HG02840 (cell line): ENCODE measurements at regions not wholly inside any gene's neighbourhood (a gene's known extent, or its start where the extent isn't known, plus 50 kb on each side); places are given as distances from the start of the nearest gene placed in this dataset.
"Not testable (repeated sequence)": the region's sequence is repeated elsewhere in the genome, so short reads cannot be mapped to it uniquely, and the experiment has no call there.

Experiments used
- ATAC-seq: cut with Tn5 transposase; IDR thresholded peaks from one replicate; pipeline ENCODE4 v1.9.1; 2021; ENCODE audit warnings: mild to moderate bottlenecking, moderate library complexity, moderate number of reproducible peaks; ENCODE audit not compliant: unreplicated experiment, low FRiP score

DNA sequence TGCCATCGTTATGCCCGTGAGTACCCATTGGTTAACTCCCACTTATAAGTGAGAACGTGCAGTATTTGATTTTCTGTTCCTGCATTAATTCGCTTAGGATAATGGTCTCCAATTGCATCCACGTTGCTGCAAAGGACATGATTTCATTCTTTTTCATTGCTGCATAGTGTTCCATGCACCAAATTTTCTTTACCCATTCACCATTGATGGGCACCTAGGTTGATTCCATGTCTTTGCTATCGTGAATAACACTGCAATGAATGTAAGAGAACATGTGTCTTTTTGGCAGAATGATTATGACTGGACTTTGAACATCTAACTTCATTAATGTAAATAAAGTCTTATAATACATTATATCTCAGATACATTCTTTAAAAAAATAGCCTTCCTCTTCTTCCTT is 169.6 kb upstream of the CDIN1 start:
- ATAC-seq = no peak

- no peak for ATAC-seq
Measured at GRCh38 chr15:36414670-36415069, 164.8 kb upstream of the CDIN1 start.

DNA sequence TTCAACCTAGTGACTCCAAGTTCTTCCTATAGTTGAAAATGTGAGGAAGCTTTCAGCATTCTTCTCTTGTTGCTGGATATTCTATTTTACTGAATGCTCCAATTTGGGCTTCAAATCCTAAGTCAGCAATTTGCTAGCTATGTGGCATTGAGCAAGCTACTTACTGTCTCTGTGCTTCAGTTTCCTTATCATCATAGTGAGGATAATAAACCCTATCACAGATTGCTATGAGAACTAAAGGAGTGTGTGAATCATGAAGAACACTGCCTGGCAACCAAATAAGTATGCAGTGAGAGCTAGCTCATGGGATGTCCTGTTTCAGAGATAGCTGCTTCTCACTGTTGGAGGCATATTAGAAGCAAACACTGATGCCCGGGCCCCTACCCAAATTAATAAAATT is 163.8 kb upstream of the CDIN1 start:
- no peak for ATAC-seq

DNA sequence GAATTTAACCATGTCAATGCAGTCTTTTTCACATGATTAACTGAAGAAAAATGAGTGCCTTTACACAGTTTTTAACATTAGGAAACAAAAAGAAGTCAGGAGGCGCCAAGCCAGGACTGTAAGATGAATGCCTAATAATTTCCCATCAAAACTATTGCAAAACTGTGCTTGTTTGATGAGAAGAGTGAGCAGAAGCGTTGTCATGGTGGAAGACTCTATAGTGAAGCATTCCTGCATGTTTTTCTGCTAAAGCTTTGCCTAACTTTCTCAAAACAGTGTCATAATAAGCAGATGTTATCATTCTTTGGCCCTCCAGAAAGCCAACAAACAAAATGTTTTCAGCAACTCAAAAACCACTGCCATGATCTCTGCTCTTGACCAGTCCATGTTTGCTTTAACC is 156.8 kb upstream of the CDIN1 start:
- no peak for ATAC-seq

GRCh38 chr15:36426691-36427090 is 152.7 kb upstream of the CDIN1 start:
- ATAC-seq = no peak

- ATAC-seq = no peak
Measured at GRCh38 chr15:36428102-36428845, 151.2 kb upstream of the CDIN1 start.

GRCh38 chr15:36429707-36430106 is 149.7 kb upstream of the CDIN1 start:
- no peak for ATAC-seq

GRCh38 chr15:36430280-36430679 is 149.1 kb upstream of the CDIN1 start:
- no peak for ATAC-seq

DNA sequence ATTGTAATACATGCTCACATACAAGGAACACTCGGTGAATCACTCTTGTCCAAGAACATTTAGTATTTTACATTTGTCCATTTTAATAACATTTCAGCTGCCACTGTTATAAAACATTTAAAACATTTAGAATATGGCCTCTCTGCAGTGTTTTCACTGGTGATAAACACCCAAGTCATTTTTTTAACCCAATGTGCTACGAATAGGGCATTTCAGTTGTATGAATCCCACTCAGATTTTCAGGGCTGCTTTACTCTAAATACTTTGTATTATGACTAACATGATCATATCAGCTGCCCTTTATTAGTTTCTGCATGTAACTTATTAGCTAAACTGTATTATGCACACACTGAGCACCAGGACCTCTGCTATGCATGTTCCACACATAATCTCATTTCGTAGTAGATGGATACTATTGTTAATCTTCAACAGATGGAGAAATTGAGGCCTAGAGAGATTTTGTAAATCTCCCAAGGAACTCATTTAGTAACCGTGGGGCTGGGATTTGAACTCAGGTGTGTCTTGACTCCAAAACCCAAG is 148.6 kb upstream of the CDIN1 start:
- no peak for ATAC-seq

GRCh38 chr15:36432161-36432560 is 147.3 kb upstream of the CDIN1 start:
- ATAC-seq = no peak

GRCh38 chr15:36434177-36434576 is 145.2 kb upstream of the CDIN1 start:
- ATAC-seq = no peak

DNA sequence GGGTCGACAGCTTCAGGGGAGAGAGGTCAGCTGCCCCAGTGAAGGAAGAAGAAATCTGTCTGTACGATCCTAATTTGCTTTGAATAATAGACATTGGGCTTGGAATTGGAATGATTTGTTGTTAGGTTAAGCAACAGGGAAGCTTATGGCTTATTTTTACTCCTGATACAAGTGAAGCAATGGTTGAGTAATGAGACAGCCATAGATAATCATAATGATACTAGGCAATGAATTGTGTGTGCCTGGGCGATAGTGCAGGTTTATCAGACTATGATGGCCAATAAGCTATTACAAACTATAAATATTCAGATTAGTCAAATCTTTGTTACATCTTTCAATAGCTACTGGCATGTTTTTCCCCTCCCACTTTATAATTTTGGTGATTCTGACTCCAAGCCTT is 140.9 kb upstream of the CDIN1 start:
- ATAC-seq = no peak

DNA sequence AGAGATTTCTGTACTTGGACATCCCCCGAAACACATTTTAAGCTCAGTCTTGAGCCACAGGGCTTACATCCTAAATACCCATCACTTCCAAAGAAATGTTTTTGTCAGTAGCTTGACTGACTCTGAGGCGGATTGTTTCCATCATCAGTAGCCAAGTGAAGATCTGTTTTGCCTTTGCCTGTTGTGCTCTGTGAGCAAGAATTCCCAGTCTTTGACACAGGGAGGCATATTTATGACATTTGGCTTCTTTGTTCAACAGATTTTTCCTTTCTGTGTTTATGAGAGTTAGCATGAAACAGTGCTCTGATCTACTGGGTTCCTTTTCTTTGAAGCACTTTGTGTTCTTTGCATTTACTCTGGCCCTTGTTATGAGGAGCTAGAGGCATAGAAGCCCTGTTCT is 132.1 kb upstream of the CDIN1 start:
- no peak for ATAC-seq

DNA sequence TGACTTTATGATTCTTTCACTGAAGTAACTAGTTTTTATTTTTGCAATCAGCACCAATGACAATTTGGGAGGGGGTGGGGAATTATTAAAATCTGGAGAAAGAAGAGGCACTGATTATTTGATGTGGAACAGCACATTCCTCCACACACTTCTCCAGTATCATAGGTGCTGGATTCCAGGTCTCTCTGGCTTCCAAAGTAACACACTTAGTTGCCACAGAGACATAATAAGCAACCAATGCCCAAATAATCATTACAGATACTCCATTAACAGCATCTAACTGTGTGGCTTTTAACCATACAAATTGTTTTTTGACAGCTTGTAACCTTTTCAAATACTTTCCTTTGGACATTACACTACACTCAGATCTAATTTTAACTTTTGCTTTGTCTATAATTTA is 131.0 kb upstream of the CDIN1 start:
- ATAC-seq = no peak

DNA sequence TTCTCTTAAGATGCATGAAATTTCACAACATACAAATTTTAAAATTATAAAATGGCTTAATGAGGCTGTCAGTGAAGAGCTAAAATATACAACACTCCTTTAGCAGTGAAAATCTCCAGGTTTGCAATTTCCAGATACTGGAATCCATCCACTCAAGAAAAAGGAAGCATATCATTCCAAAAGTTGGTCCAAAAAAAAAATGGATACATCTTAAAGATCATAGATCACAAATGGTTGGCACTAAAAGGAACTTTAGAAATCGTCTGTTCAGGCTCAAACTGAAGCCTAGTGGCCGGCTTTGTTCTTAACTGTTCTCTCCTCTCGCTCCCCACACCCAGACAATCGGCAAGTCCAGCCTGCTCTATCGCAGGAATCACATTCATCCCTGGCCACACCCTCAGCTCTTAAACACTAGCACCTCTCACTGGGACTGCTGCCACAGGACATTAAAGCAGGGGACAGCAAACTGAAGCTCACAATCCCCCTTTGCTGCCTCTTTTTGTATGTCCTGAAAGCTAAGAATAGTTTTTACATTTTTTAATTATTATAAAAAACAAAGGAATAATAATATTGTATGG is 130.3 kb upstream of the CDIN1 start:
- ATAC-seq = no peak

DNA sequence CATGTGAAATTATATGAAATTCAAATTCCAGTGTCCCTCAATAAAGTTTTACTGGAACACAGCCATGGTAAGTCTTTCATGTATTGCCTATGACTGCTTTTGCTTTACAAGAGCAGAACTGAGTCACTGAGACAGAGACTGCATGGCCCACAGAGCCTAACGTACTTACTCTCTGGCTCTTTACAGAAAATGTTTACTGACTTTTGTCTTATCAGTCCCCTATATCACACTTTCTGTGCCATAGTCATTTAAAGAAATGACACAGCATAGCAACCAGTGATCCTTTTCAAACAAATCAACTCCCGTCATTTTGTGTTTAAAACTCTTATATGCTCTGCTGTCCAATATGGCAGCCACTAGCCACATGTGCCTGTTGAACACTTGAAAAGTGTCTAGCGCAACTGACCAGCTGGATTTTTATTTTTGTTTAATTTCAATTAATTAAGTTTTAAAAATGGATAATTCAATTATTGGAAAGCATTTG is 129.7 kb upstream of the CDIN1 start:
- no peak for ATAC-seq

DNA sequence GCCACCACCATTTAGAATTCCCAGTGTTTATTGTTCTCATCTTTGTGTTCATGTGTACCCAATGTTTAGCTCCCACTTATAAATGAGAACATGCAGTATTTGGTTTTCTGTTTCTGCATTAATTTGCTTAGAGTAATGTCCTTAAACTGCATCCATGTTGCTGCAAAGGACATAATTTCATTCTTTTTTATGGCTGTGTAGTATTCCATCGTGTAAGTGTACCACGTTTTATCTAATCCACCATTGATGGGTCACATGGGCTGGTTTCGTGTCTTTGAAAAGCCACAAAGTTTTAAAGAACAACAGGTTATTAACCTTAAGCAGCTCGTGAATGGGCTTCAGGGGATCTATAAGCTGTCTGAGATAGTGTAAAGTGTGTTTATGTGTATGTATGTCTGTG is 125.2 kb upstream of the CDIN1 start:
- not testable (repeated sequence) for ATAC-seq

DNA sequence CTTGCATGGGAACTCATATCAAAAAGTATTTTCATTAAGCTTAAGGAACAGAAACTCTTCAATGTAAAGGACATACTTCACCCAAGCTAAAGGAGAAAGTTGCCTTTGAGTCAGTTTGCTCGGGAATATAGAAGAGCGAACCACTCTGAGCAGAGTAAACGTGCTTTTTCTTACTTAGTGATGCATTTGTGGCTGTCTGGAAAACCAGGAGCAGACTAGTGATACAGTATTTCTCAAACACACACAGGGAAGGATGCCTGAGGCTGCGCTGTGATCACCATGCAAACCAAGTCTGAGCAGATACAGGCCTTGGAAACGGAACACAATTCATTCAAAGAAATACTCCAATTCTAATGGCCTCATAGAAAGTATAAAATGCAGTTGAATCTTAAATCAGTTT is 121.0 kb upstream of the CDIN1 start:
- ATAC-seq = no peak

- ATAC-seq = no peak
Measured at GRCh38 chr15:36465304-36465703, 114.1 kb upstream of the CDIN1 start.

GRCh38 chr15:36468746-36469145 is 110.7 kb upstream of the CDIN1 start:
- no peak for ATAC-seq

DNA sequence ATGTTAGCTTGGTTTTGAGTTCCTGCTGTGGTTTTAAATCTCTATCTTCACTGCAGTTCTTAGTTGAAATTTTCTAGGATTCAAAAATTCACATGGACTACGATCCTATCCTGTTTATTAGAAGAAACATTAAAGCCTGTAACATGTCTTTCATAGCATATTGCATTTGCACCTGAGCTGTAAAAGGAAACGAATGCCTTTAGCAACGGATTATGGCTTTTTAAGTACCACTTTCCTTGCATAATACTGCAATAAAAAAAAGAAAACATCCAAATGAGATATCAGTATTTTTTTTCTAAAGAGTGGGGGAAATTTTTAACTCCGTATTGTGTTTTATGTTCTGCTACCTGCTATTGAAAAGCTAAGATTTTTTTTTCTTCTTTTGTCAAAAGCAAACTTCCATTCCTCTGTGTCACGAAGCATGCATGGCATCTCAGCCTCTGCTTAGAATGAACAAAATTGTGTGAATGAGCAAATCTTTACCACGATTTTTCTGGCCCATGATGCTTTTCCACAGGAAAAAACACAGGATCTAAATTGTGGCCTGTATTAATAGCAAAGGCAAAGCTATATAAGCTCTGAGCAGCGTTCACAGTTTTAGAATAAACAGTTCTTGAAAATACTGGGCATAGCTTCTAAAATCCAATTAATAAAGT is 110.0 kb upstream of the CDIN1 start:
- ATAC-seq = no peak

DNA sequence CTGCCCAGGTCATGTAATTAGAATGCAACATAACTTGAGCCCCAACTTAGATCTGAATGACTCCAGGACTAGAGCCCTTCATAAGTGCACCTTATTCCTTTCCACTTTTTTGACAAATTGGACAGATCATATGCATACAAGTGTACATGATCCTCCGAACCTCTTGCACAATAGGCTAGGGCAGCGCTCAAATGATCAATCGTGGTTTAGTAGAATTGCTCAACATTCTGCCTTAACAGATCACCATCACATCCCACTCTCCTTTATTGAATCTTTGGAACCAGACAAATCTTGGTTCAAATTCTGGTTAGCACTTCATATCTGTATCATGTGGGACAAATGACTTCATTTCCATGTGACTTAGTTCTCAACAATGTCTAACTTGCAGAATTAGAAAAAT is 106.8 kb upstream of the CDIN1 start:
- ATAC-seq = no peak
